GM10248 (cell line): ENCODE measurements at regions not wholly inside any gene's neighbourhood (a gene's known extent, or its start where the extent isn't known, plus 50 kb on each side); places are given as distances from the start of the nearest gene placed in this dataset.

Experiments
- CTCF ChIA-PET: fragments of 300-600 bp; sonication (Branson Sonifier 250); formaldehyde crosslinking; extraction: SDS; loops from one replicate; lab custom pipeline; 2021; ENCODE audit warnings: antibody characterized with exemption; lab: Yijun Ruan, JAX
- POLR2A ChIA-PET: fragments of 350-650 bp; sonication (Branson Sonifier 250); formaldehyde crosslinking; extraction: SDS; loops from one replicate; lab custom pipeline; 2020; ENCODE audit warnings: antibody characterized with exemption; lab: Yijun Ruan, JAX
- DNase-seq: peaks from one replicate; pipeline ENCODE4 v3.0.0; 2012; ENCODE audit errors: extremely low spot score
- CTCF ChIP-seq: IDR thresholded peaks from 2 replicates; pipeline ENCODE4 v1.5.1; 2012; ENCODE audit warnings: mild to moderate bottlenecking, low read depth; ENCODE audit errors: extremely low read depth, missing control alignments, control extremely low read depth

- ChIA-PET POLR2A (no interaction called here), CTCF (interaction anchor here (1.3 kb wide), 1 partner anchor 10 kb away, joined by 3 read pairs; no protein-coding TSS in a partner anchor)
- TF ChIP-seq CTCF: no peak
- no peak for DNase-seq
Measured at GRCh38 chr21:32140604-32141317, 138.1 kb downstream of the MIS18A start.

- POLR2A ChIA-PET: no interaction called here
- TF ChIP-seq CTCF: no peak
- no peak for DNase-seq
- CTCF ChIA-PET: interaction anchor here (1.3 kb wide), 1 partner anchor 9 kb away, joined by 3 read pairs; no protein-coding TSS in a partner anchor
Measured at GRCh38 chr21:32140151-32140550, 138.7 kb downstream of the MIS18A start.

- TF ChIP-seq CTCF: no peak
- ChIA-PET CTCF (no interaction called here), POLR2A (no interaction called here)
Measured at GRCh38 chr21:32138658-32139057, 140.2 kb downstream of the MIS18A start.

GRCh38 chr21:32137931-32138330 is 140.9 kb downstream of the MIS18A start:
- CTCF ChIA-PET: no interaction called here
- TF ChIP-seq CTCF: no peak
- POLR2A ChIA-PET: no interaction called here
- no peak for DNase-seq

More at GRCh38 chr21:32138658-32139057, 140.2 kb downstream of the MIS18A start:
- no peak for DNase-seq

GRCh38 chr21:32137266-32137665 is 141.6 kb downstream of the MIS18A start:
- TF ChIP-seq CTCF: no peak
- DNase-seq: no peak
- ChIA-PET POLR2A (no interaction called here), CTCF (no interaction called here)

- TF ChIP-seq CTCF: no peak
- ChIA-PET CTCF (no interaction called here), POLR2A (no interaction called here)
- no peak for DNase-seq
Measured at GRCh38 chr21:32136546-32136945, 142.3 kb downstream of the MIS18A start.
